Loucy (cell line): ENCODE measurements at regions not wholly inside any gene's neighbourhood (a gene's known extent, or its start where the extent isn't known, plus 50 kb on each side); places are given as distances from the start of the nearest gene placed in this dataset.

ENCODE experiments used
- CTCF ChIP-seq: fragments of 200-600 bp; sonication (generic); conservative IDR thresholded peaks from 2 replicates; pipeline ENCODE4 v1.5.1; 2014; ENCODE audit warnings: mild to moderate bottlenecking, antibody characterized with exemption, low read length
- EZH2phosphoT487 ChIP-seq: fragments of 200-600 bp; IDR thresholded peaks from 2 replicates; pipeline ENCODE4 v1.6.1; 2018; ENCODE audit warnings: antibody characterized with exemption, mild to moderate bottlenecking, moderate library complexity, borderline replicate concordance

- TF ChIP-seq CTCF (no peak), EZH2phosphoT487 (no peak)
These were observed 1540.8 kb upstream of the PIK3C3 start for GRCh38 chr18:40414155-40414754.
